ENCODE measurements at regions not wholly inside any gene's neighbourhood (a gene's known extent, or its start where the extent isn't known, plus 50 kb on each side); places are given as distances from the start of the nearest gene placed in this dataset.

DNA sequence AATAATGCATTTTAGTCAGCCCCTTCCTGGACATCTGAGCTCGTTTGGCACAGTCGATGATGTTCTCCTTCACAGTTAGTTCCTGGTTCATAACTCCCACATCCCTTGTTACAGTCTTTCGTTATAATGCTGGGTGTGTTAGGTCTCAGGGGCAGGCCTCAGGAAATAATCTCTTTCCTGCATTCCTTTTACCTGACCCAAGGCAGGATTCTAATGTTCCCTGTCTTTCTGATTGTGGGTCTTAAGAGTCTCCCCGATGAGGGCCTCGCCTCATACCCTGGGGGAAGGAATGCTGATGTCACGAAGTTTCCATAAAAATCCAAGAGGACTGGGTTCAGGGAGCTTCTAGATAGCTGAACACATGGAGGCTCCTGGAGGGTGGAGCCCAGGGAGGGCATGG, 104.0 kb upstream of the CARMIL1 start:
- H3K4me2 ChIP-seq (ENCODE audit: control insufficient read depth, insufficient read depth) = no peak overlapping the region
- no peaks in the 10 kb centered on the region for H4K20me1 ChIP-seq (ENCODE audit: control insufficient read depth, insufficient read depth)
- no peaks in the 10 kb centered on the region for H3K79me2 ChIP-seq (ENCODE audit: control insufficient read depth, insufficient read depth, low read length)
- ATAC-seq (no peak), DNase-seq (ENCODE audit: low read depth, low spot score) (no peak), FAIRE-seq (no peak)
- 13% methylated on average over 6 of the region's 6 CpGs for WGBS (ENCODE audit: insufficient coverage, insufficient replicate concordance, low lambda C conversion rate, missing lambda C conversion rate)
- RAD21 ChIA-PET (ENCODE audit: unreplicated experiment) = interaction anchor here (0.8 to 1.1 kb wide), 2 partner anchors 89 to 157 kb away, joined by 3 read pairs; no protein-coding TSS in a partner anchor
- H3K4me3 ChIP-seq = no peak overlapping the region
- H2AFZ ChIP-seq (ENCODE audit: control insufficient read depth, low read depth, low read length) = no peak overlapping the region
- CTCF ChIA-PET = interaction anchor here (0.6 to 3.4 kb wide), 4 partner anchors 86 to 148 kb away, joined by 3 to 15 read pairs (median 4); no protein-coding TSS in a partner anchor
- in situ Hi-C loops (cut with MboI) = no loop called here
- H3K27ac ChIP-seq (ENCODE audit: control insufficient read depth, insufficient read depth) = no peak overlapping the region
- TF ChIP-seq RAD51 (IDR thresholded peaks at IDR 0.05) = no peak
- no peak for TF ChIP-seq RAD21 (IDR thresholded peaks at IDR 0.05; ENCODE audit: insufficient read depth, low read depth, low read length)
- TF ChIP-seq POLR2AphosphoS2 (IDR thresholded peaks at IDR 0.05; ENCODE audit: low read depth, low read length) = no peak
- TF ChIP-seq, protein P1, sequence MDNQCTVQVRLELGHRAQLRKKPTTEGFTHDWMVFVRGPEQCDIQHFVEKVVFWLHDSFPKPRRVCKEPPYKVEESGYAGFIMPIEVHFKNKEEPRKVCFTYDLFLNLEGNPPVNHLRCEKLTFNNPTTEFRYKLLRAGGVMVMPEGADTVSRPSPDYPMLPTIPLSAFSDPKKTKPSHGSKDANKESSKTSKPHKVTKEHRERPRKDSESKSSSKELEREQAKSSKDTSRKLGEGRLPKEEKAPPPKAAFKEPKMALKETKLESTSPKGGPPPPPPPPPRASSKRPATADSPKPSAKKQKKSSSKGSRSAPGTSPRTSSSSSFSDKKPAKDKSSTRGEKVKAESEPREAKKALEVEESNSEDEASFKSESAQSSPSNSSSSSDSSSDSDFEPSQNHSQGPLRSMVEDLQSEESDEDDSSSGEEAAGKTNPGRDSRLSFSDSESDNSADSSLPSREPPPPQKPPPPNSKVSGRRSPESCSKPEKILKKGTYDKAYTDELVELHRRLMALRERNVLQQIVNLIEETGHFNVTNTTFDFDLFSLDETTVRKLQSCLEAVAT (IDR thresholded peaks at IDR 0.05) = no peak
- no peak for TF ChIP-seq JUND (IDR thresholded peaks at IDR 0.05; ENCODE audit: low read depth, low read length)
- TF ChIP-seq, protein P2, sequence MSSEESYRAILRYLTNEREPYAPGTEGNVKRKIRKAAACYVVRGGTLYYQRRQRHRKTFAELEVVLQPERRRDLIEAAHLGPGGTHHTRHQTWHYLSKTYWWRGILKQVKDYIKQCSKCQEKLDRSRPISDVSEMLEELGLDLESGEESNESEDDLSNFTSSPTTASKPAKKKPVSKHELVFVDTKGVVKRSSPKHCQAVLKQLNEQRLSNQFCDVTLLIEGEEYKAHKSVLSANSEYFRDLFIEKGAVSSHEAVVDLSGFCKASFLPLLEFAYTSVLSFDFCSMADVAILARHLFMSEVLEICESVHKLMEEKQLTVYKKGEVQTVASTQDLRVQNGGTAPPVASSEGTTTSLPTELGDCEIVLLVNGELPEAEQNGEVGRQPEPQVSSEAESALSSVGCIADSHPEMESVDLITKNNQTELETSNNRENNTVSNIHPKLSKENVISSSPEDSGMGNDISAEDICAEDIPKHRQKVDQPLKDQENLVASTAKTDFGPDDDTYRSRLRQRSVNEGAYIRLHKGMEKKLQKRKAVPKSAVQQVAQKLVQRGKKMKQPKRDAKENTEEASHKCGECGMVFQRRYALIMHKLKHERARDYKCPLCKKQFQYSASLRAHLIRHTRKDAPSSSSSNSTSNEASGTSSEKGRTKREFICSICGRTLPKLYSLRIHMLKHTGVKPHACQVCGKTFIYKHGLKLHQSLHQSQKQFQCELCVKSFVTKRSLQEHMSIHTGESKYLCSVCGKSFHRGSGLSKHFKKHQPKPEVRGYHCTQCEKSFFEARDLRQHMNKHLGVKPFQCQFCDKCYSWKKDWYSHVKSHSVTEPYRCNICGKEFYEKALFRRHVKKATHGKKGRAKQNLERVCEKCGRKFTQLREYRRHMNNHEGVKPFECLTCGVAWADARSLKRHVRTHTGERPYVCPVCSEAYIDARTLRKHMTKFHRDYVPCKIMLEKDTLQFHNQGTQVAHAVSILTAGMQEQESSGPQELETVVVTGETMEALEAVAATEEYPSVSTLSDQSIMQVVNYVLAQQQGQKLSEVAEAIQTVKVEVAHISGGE (CRISPR knock-in tag; IDR thresholded peaks at IDR 0.05) = no peak
- no peak for TF ChIP-seq TAF1 (IDR thresholded peaks at IDR 0.05; ENCODE audit: borderline replicate concordance, low read depth, low read length)
- TF ChIP-seq WRNIP1 (IDR thresholded peaks at IDR 0.05; ENCODE audit: borderline replicate concordance, low read depth, low read length) = no peak
- no peak for TF ChIP-seq ETV6 (conservative IDR thresholded peaks at IDR 0.05 in 1 of 2, IDR thresholded peaks at IDR 0.05 in 1 of 2; ENCODE audit: borderline replicate concordance in 1 of 2, low read depth in 1 of 2)
- TF ChIP-seq, protein P3, sequence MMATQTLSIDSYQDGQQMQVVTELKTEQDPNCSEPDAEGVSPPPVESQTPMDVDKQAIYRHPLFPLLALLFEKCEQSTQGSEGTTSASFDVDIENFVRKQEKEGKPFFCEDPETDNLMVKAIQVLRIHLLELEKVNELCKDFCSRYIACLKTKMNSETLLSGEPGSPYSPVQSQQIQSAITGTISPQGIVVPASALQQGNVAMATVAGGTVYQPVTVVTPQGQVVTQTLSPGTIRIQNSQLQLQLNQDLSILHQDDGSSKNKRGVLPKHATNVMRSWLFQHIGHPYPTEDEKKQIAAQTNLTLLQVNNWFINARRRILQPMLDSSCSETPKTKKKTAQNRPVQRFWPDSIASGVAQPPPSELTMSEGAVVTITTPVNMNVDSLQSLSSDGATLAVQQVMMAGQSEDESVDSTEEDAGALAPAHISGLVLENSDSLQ (IDR thresholded peaks at IDR 0.05) = no peak
- TF ChIP-seq, protein P4, sequence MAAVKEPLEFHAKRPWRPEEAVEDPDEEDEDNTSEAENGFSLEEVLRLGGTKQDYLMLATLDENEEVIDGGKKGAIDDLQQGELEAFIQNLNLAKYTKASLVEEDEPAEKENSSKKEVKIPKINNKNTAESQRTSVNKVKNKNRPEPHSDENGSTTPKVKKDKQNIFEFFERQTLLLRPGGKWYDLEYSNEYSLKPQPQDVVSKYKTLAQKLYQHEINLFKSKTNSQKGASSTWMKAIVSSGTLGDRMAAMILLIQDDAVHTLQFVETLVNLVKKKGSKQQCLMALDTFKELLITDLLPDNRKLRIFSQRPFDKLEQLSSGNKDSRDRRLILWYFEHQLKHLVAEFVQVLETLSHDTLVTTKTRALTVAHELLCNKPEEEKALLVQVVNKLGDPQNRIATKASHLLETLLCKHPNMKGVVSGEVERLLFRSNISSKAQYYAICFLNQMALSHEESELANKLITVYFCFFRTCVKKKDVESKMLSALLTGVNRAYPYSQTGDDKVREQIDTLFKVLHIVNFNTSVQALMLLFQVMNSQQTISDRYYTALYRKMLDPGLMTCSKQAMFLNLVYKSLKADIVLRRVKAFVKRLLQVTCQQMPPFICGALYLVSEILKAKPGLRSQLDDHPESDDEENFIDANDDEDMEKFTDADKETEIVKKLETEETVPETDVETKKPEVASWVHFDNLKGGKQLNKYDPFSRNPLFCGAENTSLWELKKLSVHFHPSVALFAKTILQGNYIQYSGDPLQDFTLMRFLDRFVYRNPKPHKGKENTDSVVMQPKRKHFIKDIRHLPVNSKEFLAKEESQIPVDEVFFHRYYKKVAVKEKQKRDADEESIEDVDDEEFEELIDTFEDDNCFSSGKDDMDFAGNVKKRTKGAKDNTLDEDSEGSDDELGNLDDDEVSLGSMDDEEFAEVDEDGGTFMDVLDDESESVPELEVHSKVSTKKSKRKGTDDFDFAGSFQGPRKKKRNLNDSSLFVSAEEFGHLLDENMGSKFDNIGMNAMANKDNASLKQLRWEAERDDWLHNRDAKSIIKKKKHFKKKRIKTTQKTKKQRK (IDR thresholded peaks at IDR 0.05; ENCODE audit: low read depth, low read length) = no peak
- no peak for TF ChIP-seq BMI1 (IDR thresholded peaks at IDR 0.05; ENCODE audit: borderline replicate concordance)
- intact Hi-C loops (cut with micrococcal nuclease; ENCODE audit: unreplicated experiment) = no loop called here
- no peaks in the 10 kb centered on the region for H3K36me3 ChIP-seq (ENCODE audit: control insufficient read depth in 2 of 2, insufficient read depth in 2 of 2, low read length in 1 of 2)
- no peaks in the 10 kb centered on the region for H3K9me3 ChIP-seq (replicated peaks; ENCODE audit: control insufficient read depth, insufficient read depth, low read length)
- no peaks in the 10 kb centered on the region for H3K27me3 ChIP-seq (replicated peaks in 1 of 2; ENCODE audit: control insufficient read depth in 2 of 2, insufficient read depth in 2 of 2, low read length in 1 of 2)
- POLR2A ChIA-PET = no interaction called here
- BruUV-seq (replicated peaks) = no TSS peak
- no peak overlapping the region for H3K9ac ChIP-seq (ENCODE audit: control insufficient read depth, insufficient read depth, low read length)
- H3K4me1 ChIP-seq (ENCODE audit: control insufficient read depth, insufficient read depth, low read length) = no peaks in the 10 kb centered on the region
- SMC1A ChIA-PET (ENCODE audit: uncharacterized antibody, unreplicated experiment) = interaction anchor here (0.8 kb wide), 2 partner anchors 10 to 148 kb away, joined by 3 to 4 read pairs; no protein-coding TSS in a partner anchor

Data from GM12878 (cell line).